Heart right ventricle (tissue), 16 donors: ENCODE measurements at regions not wholly inside any gene's neighbourhood (a gene's known extent, or its start where the extent isn't known, plus 50 kb on each side); places are given as distances from the start of the nearest gene placed in this dataset.
A peak's percentile ranks its signal among the peaks of the same experiment; 100 is the strongest.

Experiments used
- ATAC-seq, 8 donors: fragments of 200-7000 bp; cut with Tn5 transposase; one replicate each; pipeline ENCODE4 v1.9.1; 2020; ENCODE audit warnings: mild to moderate bottlenecking in 8 of 8, moderate library complexity in 8 of 8, moderate number of reproducible peaks in 1 of 8
- DNase-seq, 2 donors: peaks; one replicate each; pipeline ENCODE4 v3.0.0-alpha.2; 2020
- H3K27ac ChIP-seq, 10 donors: fragments of 200-600 bp; sonication (generic) in 2 of 10; one replicate each; pipeline versions ENCODE4 v1.5.0 to v1.8.0; 2020 to 2022; ENCODE audit warnings: mild to moderate bottlenecking in 3 of 10
- H3K27me3 ChIP-seq, 7 donors: fragments of 200-600 bp; one replicate each; pipeline ENCODE4 v1.8.0; 2021 to 2022; ENCODE audit warnings: mild to moderate bottlenecking in 2 of 7
- H3K36me3 ChIP-seq, 9 donors: fragments of 200-600 bp; sonication (generic) in 1 of 9; one replicate each; pipeline versions ENCODE4 v1.5.0 to v1.8.0; 2020 to 2022; ENCODE audit warnings: mild to moderate bottlenecking in 2 of 9
- H3K4me1 ChIP-seq, 9 donors: fragments of 200-600 bp; sonication (generic) in 1 of 9; one replicate each; pipeline versions ENCODE4 v1.5.0 to v1.8.0; 2020 to 2022; ENCODE audit warnings: mild to moderate bottlenecking in 4 of 9
- H3K4me3 ChIP-seq, 10 donors: fragments of 200-600 bp; sonication (generic) in 2 of 10; one replicate each; pipeline versions ENCODE4 v1.5.0 to v1.8.0; 2020 to 2022; ENCODE audit warnings: mild to moderate bottlenecking in 7 of 10, moderate library complexity in 2 of 10
- H3K9me3 ChIP-seq, 11 donors: fragments of 200-600 bp in 10 of 11; sonication (generic) in 2 of 11; one replicate each; pipeline versions ENCODE4 v1.5.0 to v1.8.0; 2013 to 2022; ENCODE audit warnings: mild to moderate bottlenecking in 2 of 11, control low read depth in 1 of 11, moderate library complexity in 1 of 11
- WGBS, 2 donors: extraction: QIAGEN DNeasy Blood & Tissue Kit; methylation state at CpG; one replicate each; pipeline ENCODE4 v1.1.7; 2013; ENCODE audit warnings: inconsistent platforms in 1 of 2; 5-methylcytosine and 5-hydroxymethylcytosine counted together
- intact Hi-C, 10 donors: fragments of 100-400 bp; cut with DNase I; formaldehyde crosslinking; loops; one replicate each; pipeline versions ENCODE4 v1.11.1 to v1.14.2; 2022
- TF ChIP-seq, protein P1 (sequence below), 9 donors: fragments of 200-600 bp; sonication (generic) in 2 of 9; IDR thresholded peaks; one replicate each; pipeline versions ENCODE4 v1.5.0 to v1.8.0; 2021 to 2022; ENCODE audit warnings: antibody characterized with exemption in 9 of 9, mild to moderate bottlenecking in 5 of 9, moderate library complexity in 1 of 9
- donor health status: Arrhythmogenic right ventricular cardiomyopathy.
- donor health status: ischemic (EF 13 %, LVEDD 7.1; RV severe dilation, severe dysfunction).
- donor health status: healthy with polysubstance abuse.
- donor health status: DM: no; HTN: yes; CAD: no.
- donor health status: DM: no; HTN: no; CAD: no.
- donor health status: ischemic (EF 25% LVEDD 6.9; RV normal size, moderate dysfunction).
- donor health status: ischemic (EF 25% LVEDD 5.7; RV mildly dilated, moderate dysfunction).
- donor health status: healthy.
- donor health status: DM: yes; HTN: yes; CAD: no.
- donor health status: Ischemic cardiomyopathy.
- donor health status: ischemic (EF 35%, LVEDD 5.7; RV mildly dilated, moderate dysfunction).
- donor health status: nonischemic (EF 11% LVEDD 7.7; RV severe dilation, severe dysfunction).
- donor health status: DM: yes; HTN: yes; CAD: no.
- donor health status: PGD.
- donor health status: ischemic (EF 29% LVEDD 5.4; RV normal size, mild dysfunction).
- donor health status: nonischemic (EF 23%, LVEDD 6.1; RV moderate dilation, normal function).

- TF ChIP-seq, protein P1, sequence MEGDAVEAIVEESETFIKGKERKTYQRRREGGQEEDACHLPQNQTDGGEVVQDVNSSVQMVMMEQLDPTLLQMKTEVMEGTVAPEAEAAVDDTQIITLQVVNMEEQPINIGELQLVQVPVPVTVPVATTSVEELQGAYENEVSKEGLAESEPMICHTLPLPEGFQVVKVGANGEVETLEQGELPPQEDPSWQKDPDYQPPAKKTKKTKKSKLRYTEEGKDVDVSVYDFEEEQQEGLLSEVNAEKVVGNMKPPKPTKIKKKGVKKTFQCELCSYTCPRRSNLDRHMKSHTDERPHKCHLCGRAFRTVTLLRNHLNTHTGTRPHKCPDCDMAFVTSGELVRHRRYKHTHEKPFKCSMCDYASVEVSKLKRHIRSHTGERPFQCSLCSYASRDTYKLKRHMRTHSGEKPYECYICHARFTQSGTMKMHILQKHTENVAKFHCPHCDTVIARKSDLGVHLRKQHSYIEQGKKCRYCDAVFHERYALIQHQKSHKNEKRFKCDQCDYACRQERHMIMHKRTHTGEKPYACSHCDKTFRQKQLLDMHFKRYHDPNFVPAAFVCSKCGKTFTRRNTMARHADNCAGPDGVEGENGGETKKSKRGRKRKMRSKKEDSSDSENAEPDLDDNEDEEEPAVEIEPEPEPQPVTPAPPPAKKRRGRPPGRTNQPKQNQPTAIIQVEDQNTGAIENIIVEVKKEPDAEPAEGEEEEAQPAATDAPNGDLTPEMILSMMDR (IDR thresholded peaks at IDR 0.05) = no peak
- intact Hi-C loops = loop anchor here in 9 of 10 donors (2.0 to 10.0 kb wide), 10 partner anchors 410 to 890 kb away; partner anchors contain the start of genes CEP290 (in 2 of the 9), TMTC3 (in 2 of the 9) and KITLG (in 1 of the 9)
- ATAC-seq (no peak), DNase-seq (no peak)
- Histone ChIP-seq H3K27ac (no peak overlapping the region), H3K36me3 (no peaks in the 10 kb centered on the region), H3K4me1 (peaks cover 0 to 4% (median 0%) of the 10 kb centered on the region in 9 donors), H3K9me3 (no peaks in the 10 kb centered on the region), H3K4me3 (no peak overlapping the region), H3K27me3 (no peaks in the 10 kb centered on the region)
- 72 to 74% methylated on average over 1 of the region's 1 CpG for WGBS, 2 donors
Observed at GRCh38 chr12:88994971-88995370, 357.3 kb downstream of the DUSP6 start.

- no peaks in the 10 kb centered on the region for H3K27me3 ChIP-seq
- H3K36me3 ChIP-seq = no peaks in the 10 kb centered on the region
- TF ChIP-seq, protein P1 (IDR thresholded peaks at IDR 0.05) = no peak
- 95 to 96% methylated on average over 2 of the region's 2 CpGs for WGBS, 2 donors
- peaks cover 0 to 4% (median 0%) of the 10 kb centered on the region in 9 donors for H3K4me1 ChIP-seq
- DNase-seq (no peak), ATAC-seq (no peak)
- H3K27ac ChIP-seq = no peak overlapping the region
- H3K4me3 ChIP-seq = no peak overlapping the region
- H3K9me3 ChIP-seq = no peaks in the 10 kb centered on the region
- intact Hi-C loops = loop anchor here in 9 of 10 donors (2.0 to 10.0 kb wide), 10 partner anchors 410 to 890 kb away; partner anchors contain the start of genes CEP290 (in 2 of the 9), TMTC3 (in 2 of the 9) and KITLG (in 1 of the 9)
Observed at GRCh38 chr12:88994537-88994936, 357.8 kb downstream of the DUSP6 start.

- DNase-seq (no peak), ATAC-seq (peak in 1 of 8 donors; percentile 49)
- Histone ChIP-seq H3K9me3 (no peaks in the 10 kb centered on the region), H3K27me3 (no peaks in the 10 kb centered on the region), H3K4me1 (peaks cover 0 to 4% (median 0%) of the 10 kb centered on the region in 9 donors), H3K27ac (no peak overlapping the region), H3K36me3 (no peaks in the 10 kb centered on the region), H3K4me3 (no peak overlapping the region)
- TF ChIP-seq, protein P1 (IDR thresholded peaks at IDR 0.05) = peak; percentile 32 to 76 (median 60)
- 8 to 9% methylated on average over 3 of the region's 3 CpGs for WGBS, 2 donors
- intact Hi-C loops = loop anchor here in 9 of 10 donors (2.0 to 10.0 kb wide), 11 partner anchors 409 to 889 kb away; partner anchors contain the start of genes CEP290 (in 2 of the 9), TMTC3 (in 2 of the 9) and KITLG (in 1 of the 9)
Observed at GRCh38 chr12:88993651-88994050, 358.6 kb downstream of the DUSP6 start.

GRCh38 chr12:88986056-88986455 is 366.2 kb downstream of the DUSP6 start:
- TF ChIP-seq, protein P1 (IDR thresholded peaks at IDR 0.05) = no peak

More at GRCh38 chr12:88986056-88986455, 366.2 kb downstream of the DUSP6 start:
- H3K4me3 ChIP-seq = no peak overlapping the region
- H3K27ac ChIP-seq = peak overlapping the region in 2 of 10 donors; percentile 43 to 48
- DNase-seq (no peak), ATAC-seq (peak in 2 of 8 donors; percentile 6 to 56)
- intact Hi-C loops = loop anchor here in 3 of 10 donors (5.0 to 10.0 kb wide), 2 partner anchors 331 to 404 kb away; partner anchors contain the start of gene KITLG (in 2 of the 3)
- no peaks in the 10 kb centered on the region for H3K36me3 ChIP-seq
- no peaks in the 10 kb centered on the region for H3K9me3 ChIP-seq
- WGBS, 2 donors = 42 to 52% methylated on average over 5 of the region's 5 CpGs
- peaks cover 0 to 20% (median 8%) of the 10 kb centered on the region in 9 donors for H3K4me1 ChIP-seq
- peaks cover 0 to 3% (median 0%) of the 10 kb centered on the region in 7 donors for H3K27me3 ChIP-seq
